Ectodermal cell (in vitro differentiated cells): ENCODE measurements at regions not wholly inside any gene's neighbourhood (a gene's known extent, or its start where the extent isn't known, plus 50 kb on each side); places are given as distances from the start of the nearest gene placed in this dataset.

Experiments used
- H3K27ac ChIP-seq: 2 replicates; pipeline ENCODE4 v1.7.0; 2013; ENCODE audit warnings: mild to moderate bottlenecking, low read depth, low read length; ENCODE audit not compliant: insufficient read depth, poor library complexity, severe bottlenecking
- H3K27me3 ChIP-seq: 2 replicates; pipeline ENCODE4 v1.7.0; 2013; ENCODE audit warnings: mild to moderate bottlenecking, low read length; ENCODE audit not compliant: insufficient read depth, control insufficient read depth, poor library complexity, severe bottlenecking
- H3K36me3 ChIP-seq: one replicate; pipeline ENCODE4 v1.7.0; 2013; ENCODE audit warnings: low read length; ENCODE audit not compliant: control insufficient read depth, insufficient read depth
- H3K4me1 ChIP-seq: one replicate; pipeline ENCODE4 v1.7.0; 2013; ENCODE audit warnings: low read length; ENCODE audit not compliant: control insufficient read depth, insufficient read depth
- H3K4me3 ChIP-seq: 2 replicates; pipeline ENCODE4 v1.7.0; 2013; ENCODE audit warnings: low read depth, low read length, control low read depth; ENCODE audit not compliant: insufficient read depth
- H3K9me3 ChIP-seq: 2 replicates; pipeline ENCODE4 v1.7.0; 2013; ENCODE audit warnings: mild to moderate bottlenecking, low read length, moderate library complexity; ENCODE audit not compliant: control insufficient read depth
- WGBS, 2 experiments: methylation state at CpG; one replicate each; pipeline ENCODE4 v1.1.7; 2013; ENCODE audit warnings: missing lambda C conversion rate in 2 of 2; 5-methylcytosine and 5-hydroxymethylcytosine counted together

GRCh38 chr6:86581833-86582232 is 355.5 kb upstream of the HTR1E start:
- H3K27ac ChIP-seq: no peak overlapping the region
- WGBS, 2 experiments: 71 to 77% methylated on average over 3 of the region's 3 CpGs
- H3K36me3 ChIP-seq: no peaks in the 10 kb centered on the region
- H3K4me3 ChIP-seq: no peak overlapping the region
- H3K9me3 ChIP-seq: no peaks in the 10 kb centered on the region
- no peaks in the 10 kb centered on the region for H3K4me1 ChIP-seq
- H3K27me3 ChIP-seq: no peaks in the 10 kb centered on the region

DNA sequence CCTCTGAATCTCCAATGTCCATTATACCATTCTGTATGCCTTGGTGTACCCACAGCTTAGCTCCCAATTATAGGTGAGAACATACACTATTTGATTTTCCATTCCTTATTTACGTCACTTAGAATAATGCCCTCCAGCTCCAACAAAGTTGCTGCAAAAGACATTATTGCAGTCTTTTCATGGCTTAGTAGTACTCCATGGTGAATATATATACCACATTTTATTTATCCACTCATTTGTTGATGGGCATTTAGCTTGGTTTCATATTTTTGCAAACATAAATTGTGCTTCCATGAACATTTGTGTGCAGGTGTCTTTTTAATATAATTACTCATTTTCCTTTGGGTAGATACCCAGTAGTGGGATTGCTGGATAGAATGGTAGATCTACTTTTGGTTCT is 374.1 kb upstream of the HTR1E start:
- H3K36me3 ChIP-seq: no peaks in the 10 kb centered on the region
- no peak overlapping the region for H3K4me3 ChIP-seq
- WGBS, 2 experiments: 92 to 95% methylated on average over 1 of the region's 1 CpG
- no peaks in the 10 kb centered on the region for H3K27me3 ChIP-seq
- no peaks in the 10 kb centered on the region for H3K9me3 ChIP-seq
- no peak overlapping the region for H3K27ac ChIP-seq
- no peaks in the 10 kb centered on the region for H3K4me1 ChIP-seq

- H3K4me1 ChIP-seq: no peaks in the 10 kb centered on the region
- H3K9me3 ChIP-seq: no peaks in the 10 kb centered on the region
- no peak overlapping the region for H3K27ac ChIP-seq
- 88 to 93% methylated on average over 2 of the region's 2 CpGs for WGBS, 2 experiments
- no peak overlapping the region for H3K4me3 ChIP-seq
- H3K36me3 ChIP-seq: no peaks in the 10 kb centered on the region
- no peaks in the 10 kb centered on the region for H3K27me3 ChIP-seq
Observed at GRCh38 chr6:86558318-86558717, 379.0 kb upstream of the HTR1E start.

DNA sequence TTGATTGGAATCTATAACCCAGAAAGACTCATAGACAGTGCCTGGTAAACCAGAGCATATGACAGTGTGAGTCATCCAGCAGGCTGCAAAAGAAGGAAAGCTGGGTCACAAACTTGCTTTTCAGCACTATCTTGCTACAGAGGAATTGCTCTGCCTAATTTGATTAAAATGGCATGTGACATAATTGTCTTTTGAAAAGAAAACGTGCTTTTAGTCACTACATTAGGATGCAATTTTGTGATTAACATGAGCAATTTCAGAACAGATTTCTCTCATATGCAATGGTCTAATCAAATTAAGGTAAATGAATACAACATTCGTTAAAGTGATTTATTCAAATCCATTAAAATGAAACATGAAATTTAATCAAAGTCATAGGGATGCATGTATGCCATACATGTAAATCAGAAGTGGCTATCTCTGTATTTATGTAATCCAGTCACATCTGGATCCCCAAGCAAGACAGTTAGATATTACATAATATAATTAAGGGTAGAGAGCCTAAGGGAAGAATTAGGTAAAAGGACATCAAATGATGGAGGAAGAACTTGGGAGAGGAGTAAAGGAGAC is 400.0 kb upstream of the HTR1E start:
- H3K4me3 ChIP-seq: no peak overlapping the region
- WGBS, 2 experiments: 73 to 88% methylated on average over 1 of the region's 2 CpGs
- H3K4me1 ChIP-seq: no peaks in the 10 kb centered on the region
- H3K9me3 ChIP-seq: no peaks in the 10 kb centered on the region
- no peak overlapping the region for H3K27ac ChIP-seq
- H3K36me3 ChIP-seq: no peaks in the 10 kb centered on the region
- H3K27me3 ChIP-seq: no peaks in the 10 kb centered on the region

DNA sequence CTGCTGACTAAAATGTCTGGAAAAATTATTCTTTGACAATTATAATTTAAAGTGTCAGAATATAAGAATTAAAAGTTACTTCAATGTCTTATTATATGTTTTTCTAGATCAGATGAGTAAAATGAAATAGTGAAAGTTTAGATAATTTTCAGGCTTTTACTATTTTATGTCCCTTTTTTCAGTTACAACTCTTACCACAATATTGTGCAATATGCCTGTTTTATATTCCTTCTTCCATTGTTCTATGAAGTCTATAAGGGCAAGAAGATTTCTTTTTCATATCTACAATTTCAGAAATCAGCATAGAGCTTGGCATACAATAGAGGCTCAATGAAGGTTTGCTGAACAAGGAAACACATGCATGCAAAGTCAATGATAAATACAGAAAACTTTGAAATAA is 401.2 kb upstream of the HTR1E start:
- Histone ChIP-seq H3K36me3 (no peaks in the 10 kb centered on the region), H3K27me3 (no peaks in the 10 kb centered on the region), H3K9me3 (no peaks in the 10 kb centered on the region), H3K4me1 (no peaks in the 10 kb centered on the region), H3K4me3 (no peak overlapping the region), H3K27ac (no peak overlapping the region)

GRCh38 chr6:86535100-86535499 is 402.2 kb upstream of the HTR1E start:
- no peak overlapping the region for H3K4me3 ChIP-seq
- H3K36me3 ChIP-seq: no peaks in the 10 kb centered on the region
- no peaks in the 10 kb centered on the region for H3K27me3 ChIP-seq
- no peaks in the 10 kb centered on the region for H3K4me1 ChIP-seq
- H3K9me3 ChIP-seq: no peaks in the 10 kb centered on the region
- H3K27ac ChIP-seq: no peak overlapping the region
- 81 to 95% methylated on average over 1 of the region's 1 CpG for WGBS, 2 experiments

DNA sequence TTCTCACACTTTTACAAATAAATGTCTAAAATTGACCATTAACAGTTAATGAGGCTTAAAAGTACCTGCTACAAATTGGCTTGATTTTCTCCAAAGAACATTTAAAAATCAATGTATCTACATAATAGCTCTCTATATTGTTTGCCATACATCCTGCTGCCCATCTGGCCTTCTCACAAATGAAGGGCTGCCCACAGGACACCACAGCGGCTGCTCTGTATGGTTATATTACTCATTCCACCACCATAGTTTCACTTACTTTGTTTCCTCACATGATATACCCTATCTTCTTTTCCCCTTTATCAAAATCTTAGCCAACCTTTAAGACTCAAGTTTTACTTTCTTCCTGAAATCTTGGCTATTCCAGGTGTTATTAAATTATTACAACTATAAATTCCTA is 407.7 kb upstream of the HTR1E start:
- Histone ChIP-seq H3K4me3 (no peak overlapping the region), H3K4me1 (no peaks in the 10 kb centered on the region), H3K9me3 (no peaks in the 10 kb centered on the region), H3K36me3 (no peaks in the 10 kb centered on the region), H3K27ac (no peak overlapping the region), H3K27me3 (no peaks in the 10 kb centered on the region)
- 92 to 94% methylated on average over 1 of the region's 1 CpG for WGBS, 2 experiments

- WGBS, 2 experiments: 14 to 21% methylated on average over 1 of the region's 1 CpG
- no peak overlapping the region for H3K27ac ChIP-seq
- no peaks in the 10 kb centered on the region for H3K36me3 ChIP-seq
- no peaks in the 10 kb centered on the region for H3K9me3 ChIP-seq
- H3K4me1 ChIP-seq: no peaks in the 10 kb centered on the region
- H3K4me3 ChIP-seq: no peak overlapping the region
- no peaks in the 10 kb centered on the region for H3K27me3 ChIP-seq
Observed at GRCh38 chr6:86526238-86526637, 411.1 kb upstream of the HTR1E start.

- H3K27me3 ChIP-seq: no peaks in the 10 kb centered on the region
- H3K36me3 ChIP-seq: no peaks in the 10 kb centered on the region
- 91 to 95% methylated on average over 3 to 4 of the region's 4 CpGs for WGBS, 2 experiments
- H3K4me1 ChIP-seq: no peaks in the 10 kb centered on the region
- no peaks in the 10 kb centered on the region for H3K9me3 ChIP-seq
- no peak overlapping the region for H3K27ac ChIP-seq
- no peak overlapping the region for H3K4me3 ChIP-seq
Observed at GRCh38 chr6:86516087-86516486, 421.2 kb upstream of the HTR1E start.

GRCh38 chr6:86511962-86512361 is 425.4 kb upstream of the HTR1E start:
- Histone ChIP-seq H3K36me3 (no peaks in the 10 kb centered on the region), H3K4me3 (no peak overlapping the region), H3K27me3 (no peaks in the 10 kb centered on the region), H3K4me1 (no peaks in the 10 kb centered on the region), H3K27ac (no peak overlapping the region), H3K9me3 (no peaks in the 10 kb centered on the region)

- H3K9me3 ChIP-seq: no peaks in the 10 kb centered on the region
- no peak overlapping the region for H3K4me3 ChIP-seq
- H3K27me3 ChIP-seq: no peaks in the 10 kb centered on the region
- H3K36me3 ChIP-seq: no peaks in the 10 kb centered on the region
- no peak overlapping the region for H3K27ac ChIP-seq
- no peaks in the 10 kb centered on the region for H3K4me1 ChIP-seq
- WGBS, 2 experiments: 98 to 100% methylated on average over 2 of the region's 3 CpGs
Observed at GRCh38 chr6:86508230-86508629, 429.1 kb upstream of the HTR1E start.
